ENCODE measurements at regions not wholly inside any gene's neighbourhood (a gene's known extent, or its start where the extent isn't known, plus 50 kb on each side); places are given as distances from the start of the nearest gene placed in this dataset.

DNA sequence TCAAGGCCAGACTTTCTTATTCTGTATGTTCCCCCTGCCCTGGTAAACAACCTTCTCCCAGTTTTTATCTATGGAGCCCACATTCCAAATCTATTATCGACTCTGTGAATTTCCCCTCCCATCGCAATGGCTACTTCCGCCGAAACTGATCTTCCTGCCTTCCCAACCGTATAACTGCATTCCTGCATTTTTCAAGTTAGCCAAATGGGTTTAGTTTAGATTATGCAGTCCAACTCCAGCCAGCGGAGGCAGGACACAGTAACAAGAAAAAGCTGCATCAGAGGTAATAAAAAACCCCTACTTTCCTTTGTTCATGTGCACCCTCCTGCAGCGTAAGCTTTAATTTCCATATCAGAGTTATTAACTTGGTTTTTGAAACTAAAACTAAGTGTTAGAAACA lies 112.2 kb upstream of the ZNF91 start:
- TF ChIP-seq, protein P1, sequence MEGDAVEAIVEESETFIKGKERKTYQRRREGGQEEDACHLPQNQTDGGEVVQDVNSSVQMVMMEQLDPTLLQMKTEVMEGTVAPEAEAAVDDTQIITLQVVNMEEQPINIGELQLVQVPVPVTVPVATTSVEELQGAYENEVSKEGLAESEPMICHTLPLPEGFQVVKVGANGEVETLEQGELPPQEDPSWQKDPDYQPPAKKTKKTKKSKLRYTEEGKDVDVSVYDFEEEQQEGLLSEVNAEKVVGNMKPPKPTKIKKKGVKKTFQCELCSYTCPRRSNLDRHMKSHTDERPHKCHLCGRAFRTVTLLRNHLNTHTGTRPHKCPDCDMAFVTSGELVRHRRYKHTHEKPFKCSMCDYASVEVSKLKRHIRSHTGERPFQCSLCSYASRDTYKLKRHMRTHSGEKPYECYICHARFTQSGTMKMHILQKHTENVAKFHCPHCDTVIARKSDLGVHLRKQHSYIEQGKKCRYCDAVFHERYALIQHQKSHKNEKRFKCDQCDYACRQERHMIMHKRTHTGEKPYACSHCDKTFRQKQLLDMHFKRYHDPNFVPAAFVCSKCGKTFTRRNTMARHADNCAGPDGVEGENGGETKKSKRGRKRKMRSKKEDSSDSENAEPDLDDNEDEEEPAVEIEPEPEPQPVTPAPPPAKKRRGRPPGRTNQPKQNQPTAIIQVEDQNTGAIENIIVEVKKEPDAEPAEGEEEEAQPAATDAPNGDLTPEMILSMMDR (conservative IDR thresholded peaks at IDR 0.05; ENCODE audit: low read depth, low read length): no peak
- TF ChIP-seq EZH2 (IDR thresholded peaks at IDR 0.05; ENCODE audit: low read length, unreplicated experiment) (no peak), EZH2phosphoT487 (IDR thresholded peaks at IDR 0.05; ENCODE audit: borderline replicate concordance, low read length) (no peak)
